Endothelial cell of umbilical vein (primary cell): ENCODE measurements at regions not wholly inside any gene's neighbourhood (a gene's known extent, or its start where the extent isn't known, plus 50 kb on each side); places are given as distances from the start of the nearest gene placed in this dataset.

Experiments
- CTCF ChIP-seq, 2 donors: IDR thresholded peaks; 1 replicate in 1 of 2; 2 replicates in 1 of 2; pipeline ENCODE4 v1.5.1; 2011; ENCODE audit warnings: low read length in 2 of 2, mild to moderate bottlenecking in 2 of 2, moderate library complexity in 2 of 2, control low read depth in 1 of 2, inconsistent platforms in 1 of 2, low read depth in 1 of 2; ENCODE audit not compliant: insufficient read depth in 1 of 2; ENCODE audit errors: extremely low read depth in 1 of 2
- EZH2 ChIP-seq: IDR thresholded peaks from 2 replicates; pipeline ENCODE4 v1.6.1; 2012; ENCODE audit warnings: borderline replicate concordance, low read depth, mild to moderate bottlenecking, moderate library complexity, low read length, inconsistent platforms; ENCODE audit not compliant: severe bottlenecking
- FOS ChIP-seq: IDR thresholded peaks from 2 replicates; pipeline ENCODE4 v1.6.1; 2011; ENCODE audit warnings: mild to moderate bottlenecking, low read length, moderate library complexity, borderline replicate concordance; ENCODE audit not compliant: insufficient read depth
- POLR2A ChIP-seq: IDR thresholded peaks from 2 replicates; pipeline ENCODE4 v1.6.1; 2012; ENCODE audit warnings: low read depth, mild to moderate bottlenecking, control low read depth, low read length
- POLR2AphosphoS5 ChIP-seq: IDR thresholded peaks from 2 replicates; pipeline ENCODE4 v1.6.1; 2012; ENCODE audit warnings: low read depth, mild to moderate bottlenecking, control low read depth, low read length, moderate library complexity; ENCODE audit not compliant: insufficient read depth
- TF ChIP-seq, protein P1 (sequence below): IDR thresholded peaks from 2 replicates; pipeline ENCODE4 v1.6.1; 2011; ENCODE audit not compliant: insufficient read depth, insufficient read length

GRCh38 chrX:28347476-28347875 lies 239.8 kb upstream of the IL1RAPL1 start:
- TF ChIP-seq POLR2AphosphoS5 = no peak
- TF ChIP-seq CTCF (IDR thresholded peaks at IDR 0.05; ENCODE audit: extremely low read depth in 1 of 2, insufficient read depth in 1 of 2, low read depth in 1 of 2, low read length in 2 of 2) = no peak
- no peak for TF ChIP-seq EZH2
- no peak for TF ChIP-seq POLR2A
- no peak for TF ChIP-seq FOS
- TF ChIP-seq, protein P1, sequence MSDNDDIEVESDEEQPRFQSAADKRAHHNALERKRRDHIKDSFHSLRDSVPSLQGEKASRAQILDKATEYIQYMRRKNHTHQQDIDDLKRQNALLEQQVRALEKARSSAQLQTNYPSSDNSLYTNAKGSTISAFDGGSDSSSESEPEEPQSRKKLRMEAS = no peak
